ENCODE measurements at regions not wholly inside any gene's neighbourhood (a gene's known extent, or its start where the extent isn't known, plus 50 kb on each side); places are given as distances from the start of the nearest gene placed in this dataset.

- Mint-ChIP-seq H3K36me3 (peaks cover 0 to 5% (median 0%) of the 10 kb centered on the region in 3 donors), H3K27me3 (peaks cover 0 to 16% (median 2%) of the 10 kb centered on the region in 5 donors), H3K27ac (no peak overlapping the region), H3K9me3 (peaks cover 3 to 33% (median 10%) of the 10 kb centered on the region in 9 donors), H3K4me1 (no peaks in the 10 kb centered on the region), H3K4me3 (no peak overlapping the region)
- DNase-seq (no peak), ATAC-seq (no peak)
- POLR2A ChIA-PET: no interaction called here
Observed at GRCh38 chr4:14653338-14653737, 348.9 kb upstream of the CPEB2 start.

- Mint-ChIP-seq H3K36me3 (peaks cover 0 to 5% (median 0%) of the 10 kb centered on the region in 3 donors), H3K27me3 (peaks cover 0 to 10% (median 2%) of the 10 kb centered on the region in 5 donors), H3K27ac (no peak overlapping the region), H3K4me3 (no peak overlapping the region), H3K9me3 (peaks cover 0 to 23% (median 5%) of the 10 kb centered on the region in 9 donors), H3K4me1 (no peaks in the 10 kb centered on the region)
- ATAC-seq: no peak
- DNase-seq: no peak
- POLR2A ChIA-PET: no interaction called here
Observed at GRCh38 chr4:14659286-14659685, 343.0 kb upstream of the CPEB2 start.

GRCh38 chr4:14667624-14668151 is 334.6 kb upstream of the CPEB2 start:
- Mint-ChIP-seq H3K4me3 (no peak overlapping the region), H3K27me3 (peaks cover 5 to 28% (median 12%) of the 10 kb centered on the region in 5 donors), H3K9me3 (peaks cover 0 to 21% (median 8%) of the 10 kb centered on the region in 9 donors), H3K27ac (no peak overlapping the region), H3K4me1 (no peaks in the 10 kb centered on the region), H3K36me3 (no peaks in the 10 kb centered on the region)
- no peak for ATAC-seq
- POLR2A ChIA-PET: no interaction called here
- DNase-seq: no peak

GRCh38 chr4:14668296-14668695 is 334.0 kb upstream of the CPEB2 start:
- Mint-ChIP-seq H3K4me3 (no peak overlapping the region), H3K27ac (no peak overlapping the region)

GRCh38 chr4:14669371-14669770 is 332.9 kb upstream of the CPEB2 start:
- Mint-ChIP-seq H3K4me1 (no peaks in the 10 kb centered on the region), H3K27me3 (peaks cover 5 to 37% (median 14%) of the 10 kb centered on the region in 5 donors), H3K4me3 (no peak overlapping the region), H3K9me3 (peaks cover 0 to 16% (median 8%) of the 10 kb centered on the region in 9 donors), H3K27ac (no peak overlapping the region), H3K36me3 (no peaks in the 10 kb centered on the region)
- DNase-seq (no peak), ATAC-seq (no peak)
- POLR2A ChIA-PET: no interaction called here

More at GRCh38 chr4:14668296-14668695, 334.0 kb upstream of the CPEB2 start:
- Mint-ChIP-seq H3K9me3 (peaks cover 0 to 21% (median 8%) of the 10 kb centered on the region in 9 donors), H3K27me3 (peaks cover 5 to 34% (median 13%) of the 10 kb centered on the region in 5 donors), H3K36me3 (no peaks in the 10 kb centered on the region), H3K4me1 (no peaks in the 10 kb centered on the region)
- POLR2A ChIA-PET: no interaction called here
- ATAC-seq (no peak), DNase-seq (no peak)

- Mint-ChIP-seq H3K27me3 (peaks cover 5 to 37% (median 14%) of the 10 kb centered on the region in 5 donors), H3K4me3 (no peak overlapping the region), H3K36me3 (no peaks in the 10 kb centered on the region), H3K4me1 (no peaks in the 10 kb centered on the region), H3K27ac (no peak overlapping the region), H3K9me3 (peaks cover 0 to 13% (median 7%) of the 10 kb centered on the region in 9 donors)
- no peak for ATAC-seq
- POLR2A ChIA-PET: no interaction called here
- no peak for DNase-seq
Observed at GRCh38 chr4:14671146-14671545, 331.1 kb upstream of the CPEB2 start.

- DNase-seq (no peak), ATAC-seq (no peak)
- Mint-ChIP-seq H3K4me1 (no peaks in the 10 kb centered on the region), H3K4me3 (no peak overlapping the region), H3K9me3 (peaks cover 0 to 2% (median 0%) of the 10 kb centered on the region in 9 donors), H3K27me3 (peaks cover 0 to 12% (median 12%) of the 10 kb centered on the region in 5 donors), H3K27ac (no peak overlapping the region), H3K36me3 (no peaks in the 10 kb centered on the region)
- POLR2A ChIA-PET: no interaction called here
Observed at GRCh38 chr4:14675279-14675985, 326.8 kb upstream of the CPEB2 start.

- POLR2A ChIA-PET: no interaction called here
- Mint-ChIP-seq H3K4me3 (no peak overlapping the region), H3K36me3 (no peaks in the 10 kb centered on the region), H3K9me3 (peaks cover 0 to 7% (median 3%) of the 10 kb centered on the region in 9 donors), H3K4me1 (no peaks in the 10 kb centered on the region), H3K27me3 (peaks cover 0 to 18% (median 3%) of the 10 kb centered on the region in 5 donors), H3K27ac (no peak overlapping the region)
- DNase-seq (no peak), ATAC-seq (no peak)
Observed at GRCh38 chr4:14679906-14680305, 322.4 kb upstream of the CPEB2 start.

- Mint-ChIP-seq H3K4me3 (no peak overlapping the region), H3K36me3 (peaks cover 0 to 11% (median 0%) of the 10 kb centered on the region in 3 donors), H3K9me3 (peaks cover 0 to 7% (median 3%) of the 10 kb centered on the region in 9 donors), H3K27ac (no peak overlapping the region), H3K27me3 (peaks cover 0 to 25% (median 4%) of the 10 kb centered on the region in 5 donors), H3K4me1 (no peaks in the 10 kb centered on the region)
- DNase-seq (no peak), ATAC-seq (no peak)
- POLR2A ChIA-PET: no interaction called here
Observed at GRCh38 chr4:14681330-14681729, 321.0 kb upstream of the CPEB2 start.

- Mint-ChIP-seq H3K36me3 (peaks cover 0 to 6% (median 2%) of the 10 kb centered on the region in 3 donors), H3K9me3 (peaks cover 0 to 12% (median 0%) of the 10 kb centered on the region in 9 donors), H3K27ac (no peak overlapping the region), H3K27me3 (peaks cover 2 to 20% (median 4%) of the 10 kb centered on the region in 5 donors), H3K4me1 (no peaks in the 10 kb centered on the region), H3K4me3 (no peak overlapping the region)
- DNase-seq (no peak), ATAC-seq (no peak)
- POLR2A ChIA-PET: no interaction called here
Observed at GRCh38 chr4:14693728-14694127, 308.6 kb upstream of the CPEB2 start.

- Mint-ChIP-seq H3K27ac (no peak overlapping the region), H3K9me3 (peaks cover 0 to 12% (median 0%) of the 10 kb centered on the region in 9 donors), H3K4me1 (no peaks in the 10 kb centered on the region), H3K4me3 (no peak overlapping the region), H3K27me3 (peaks cover 2 to 12% (median 4%) of the 10 kb centered on the region in 5 donors), H3K36me3 (peaks cover 0 to 6% (median 0%) of the 10 kb centered on the region in 3 donors)
- DNase-seq (no peak), ATAC-seq (no peak)
- POLR2A ChIA-PET: no interaction called here
Observed at GRCh38 chr4:14695095-14695845, 307.0 kb upstream of the CPEB2 start.

- Mint-ChIP-seq H3K9me3 (no peaks in the 10 kb centered on the region), H3K27ac (no peak overlapping the region)
- no peak for ATAC-seq
Observed at GRCh38 chr4:14700083-14700482, 302.2 kb upstream of the CPEB2 start.

GRCh38 chr4:14700544-14700943 is 301.7 kb upstream of the CPEB2 start:
- H3K27me3 Mint-ChIP-seq: peaks cover 0 to 37% (median 2%) of the 10 kb centered on the region in 5 donors
- H3K36me3 Mint-ChIP-seq: no peaks in the 10 kb centered on the region
- H3K4me3 Mint-ChIP-seq: no peak overlapping the region
- DNase-seq: no peak
- ATAC-seq: no peak
- no peaks in the 10 kb centered on the region for H3K4me1 Mint-ChIP-seq
- no peak overlapping the region for H3K27ac Mint-ChIP-seq
- POLR2A ChIA-PET: no interaction called here
- no peaks in the 10 kb centered on the region for H3K9me3 Mint-ChIP-seq

More at GRCh38 chr4:14700083-14700482, 302.2 kb upstream of the CPEB2 start:
- H3K4me3 Mint-ChIP-seq: no peak overlapping the region
- H3K27me3 Mint-ChIP-seq: peaks cover 0 to 37% (median 2%) of the 10 kb centered on the region in 5 donors
- H3K36me3 Mint-ChIP-seq: no peaks in the 10 kb centered on the region
- no peak for DNase-seq
- POLR2A ChIA-PET: no interaction called here
- H3K4me1 Mint-ChIP-seq: no peaks in the 10 kb centered on the region

Data from naive thymus-derived CD8-positive, alpha-beta T cell (primary cell).